Naive thymus-derived CD4-positive, alpha-beta T cell (primary cell): ENCODE measurements at regions not wholly inside any gene's neighbourhood (a gene's known extent, or its start where the extent isn't known, plus 50 kb on each side); places are given as distances from the start of the nearest gene placed in this dataset.

ENCODE experiments used
- ATAC-seq: fragments of 150-1000 bp; cut with Tn5 transposase; 2 replicates; pipeline ENCODE4 v1.10.0; 2021; ENCODE audit warnings: mild to moderate bottlenecking, moderate library complexity
- CTCF ChIA-PET: fragments of 350-600 bp; sonication (Branson Sonifier 250); formaldehyde crosslinking; loops from one replicate; lab custom pipeline; 2021; ENCODE audit warnings: antibody characterized with exemption; lab: Charles Lee
- POLR2A ChIA-PET: fragments of 350-600 bp; sonication (Branson Sonifier 250); formaldehyde crosslinking; loops from one replicate; lab custom pipeline; 2021; ENCODE audit warnings: antibody characterized with exemption, inconsistent platforms; lab: Charles Lee
- DNase-seq, 9 donors: peaks; one replicate each; pipeline versions ENCODE4 v3.0.0 to v3.0.0-alpha.2; 2020 to 2022; ENCODE audit warnings: mixed read lengths in 1 of 9
- H3K27ac ChIP-seq: one replicate; pipeline ENCODE4 v1.7.0; 2013; ENCODE audit warnings: mild to moderate bottlenecking, low read depth, low read length, moderate library complexity
- H3K27me3 ChIP-seq, 2 donors: one replicate each; pipeline ENCODE4 v1.7.0; 2013; ENCODE audit warnings: low read length in 2 of 2, mild to moderate bottlenecking in 2 of 2, moderate library complexity in 2 of 2; ENCODE audit not compliant: control insufficient read depth in 2 of 2, insufficient read depth in 2 of 2
- H3K36me3 ChIP-seq, 3 experiments: 1 replicate in 2 of 3; 2 replicates in 1 of 3; pipeline ENCODE4 v1.7.0; 2013; ENCODE audit warnings: low read length in 3 of 3, mild to moderate bottlenecking in 3 of 3, moderate library complexity in 1 of 3; ENCODE audit not compliant: insufficient read depth in 3 of 3, control insufficient read depth in 2 of 3
- H3K4me1 ChIP-seq, 2 donors: one replicate each; pipeline ENCODE4 v1.7.0; 2013; ENCODE audit warnings: low read length in 2 of 2, mild to moderate bottlenecking in 2 of 2, moderate library complexity in 1 of 2; ENCODE audit not compliant: control insufficient read depth in 2 of 2, insufficient read depth in 2 of 2
- H3K4me3 ChIP-seq: 2 replicates; pipeline ENCODE4 v1.7.0; 2013; ENCODE audit warnings: mild to moderate bottlenecking, low read length
- H3K9me3 ChIP-seq, 3 experiments: 1 replicate in 2 of 3; 2 replicates in 1 of 3; pipeline ENCODE4 v1.7.0; 2013; ENCODE audit warnings: low read length in 3 of 3; ENCODE audit not compliant: control insufficient read depth in 2 of 3
- H3K27ac Mint-ChIP-seq, 9 donors: one replicate each; pipeline ENCODE4 v1.8.0; 2020 to 2022; ENCODE audit warnings: mixed read lengths in 9 of 9, mild to moderate bottlenecking in 8 of 9, moderate library complexity in 5 of 9, inconsistent platforms in 2 of 9
- H3K27me3 Mint-ChIP-seq, 5 donors: one replicate each; pipeline ENCODE4 v1.8.0; 2021 to 2022; ENCODE audit warnings: mixed read lengths in 5 of 5, mild to moderate bottlenecking in 1 of 5
- H3K36me3 Mint-ChIP-seq, 5 donors: one replicate each; pipeline ENCODE4 v1.8.0; 2020 to 2022; ENCODE audit warnings: mixed read lengths in 5 of 5, mild to moderate bottlenecking in 3 of 5, inconsistent platforms in 1 of 5
- H3K4me1 Mint-ChIP-seq, 7 donors: one replicate each; pipeline ENCODE4 v1.8.0; 2020 to 2022; ENCODE audit warnings: mixed read lengths in 7 of 7, mild to moderate bottlenecking in 3 of 7, inconsistent platforms in 1 of 7
- H3K4me3 Mint-ChIP-seq, 10 donors: one replicate each; pipeline ENCODE4 v1.8.0; 2020 to 2022; ENCODE audit warnings: mild to moderate bottlenecking in 10 of 10, mixed read lengths in 10 of 10, moderate library complexity in 6 of 10, inconsistent platforms in 2 of 10
- H3K9me3 Mint-ChIP-seq, 11 donors: one replicate each; pipeline ENCODE4 v1.8.0; 2020 to 2022; ENCODE audit warnings: mixed read lengths in 11 of 11, mild to moderate bottlenecking in 4 of 11, inconsistent platforms in 1 of 11, moderate library complexity in 1 of 11
- intact Hi-C, 2 donors: fragments of 100-400 bp; cut with micrococcal nuclease; formaldehyde crosslinking; loops; one replicate each; pipeline ENCODE4 v1.15.1; 2023

GRCh38 chr3:21049334-21050062 lies 701.5 kb downstream of the ZNF385D start:
- no peaks in the 10 kb centered on the region for H3K4me1 ChIP-seq
- H3K36me3 ChIP-seq: no peaks in the 10 kb centered on the region
- DNase-seq (no peak), ATAC-seq (no peak)
- no peaks in the 10 kb centered on the region for H3K9me3 ChIP-seq
- intact Hi-C loops: no loop called here
- no peak overlapping the region for H3K4me3 ChIP-seq
- H3K4me1 Mint-ChIP-seq: no peaks in the 10 kb centered on the region
- no peak overlapping the region for H3K27ac ChIP-seq
- H3K36me3 Mint-ChIP-seq: no peaks in the 10 kb centered on the region
- H3K27me3 Mint-ChIP-seq: no peaks in the 10 kb centered on the region
- CTCF ChIA-PET: no interaction called here
- no peaks in the 10 kb centered on the region for H3K27me3 ChIP-seq
- POLR2A ChIA-PET: no interaction called here
- H3K4me3 Mint-ChIP-seq: no peak overlapping the region
- H3K9me3 Mint-ChIP-seq: peaks cover 0 to 23% (median 4%) of the 10 kb centered on the region in 11 donors
- H3K27ac Mint-ChIP-seq: no peak overlapping the region

GRCh38 chr3:21043139-21043538 lies 707.9 kb downstream of the ZNF385D start:
- Mint-ChIP-seq H3K27ac (no peak overlapping the region), H3K9me3 (peaks cover 0 to 10% (median 2%) of the 10 kb centered on the region in 11 donors), H3K27me3 (no peaks in the 10 kb centered on the region), H3K4me3 (no peak overlapping the region), H3K4me1 (no peaks in the 10 kb centered on the region), H3K36me3 (no peaks in the 10 kb centered on the region)
- Histone ChIP-seq H3K4me3 (no peak overlapping the region), H3K36me3 (no peaks in the 10 kb centered on the region), H3K27ac (no peak overlapping the region), H3K27me3 (no peaks in the 10 kb centered on the region), H3K4me1 (no peaks in the 10 kb centered on the region), H3K9me3 (no peaks in the 10 kb centered on the region)
- intact Hi-C loops: no loop called here
- no peak for DNase-seq
- ATAC-seq: no peak
- CTCF ChIA-PET: no interaction called here
- POLR2A ChIA-PET: no interaction called here

- Histone ChIP-seq H3K27me3 (no peaks in the 10 kb centered on the region), H3K36me3 (no peaks in the 10 kb centered on the region), H3K4me3 (no peak overlapping the region), H3K9me3 (no peaks in the 10 kb centered on the region), H3K27ac (no peak overlapping the region), H3K4me1 (no peaks in the 10 kb centered on the region)
- Mint-ChIP-seq H3K36me3 (no peaks in the 10 kb centered on the region), H3K27ac (no peak overlapping the region), H3K9me3 (peaks cover 0 to 10% (median 2%) of the 10 kb centered on the region in 11 donors), H3K4me1 (no peaks in the 10 kb centered on the region), H3K4me3 (no peak overlapping the region), H3K27me3 (no peaks in the 10 kb centered on the region)
- ChIA-PET CTCF (no interaction called here), POLR2A (no interaction called here)
- ATAC-seq: no peak
- no peak for DNase-seq
- intact Hi-C loops: no loop called here
These were observed 708.8 kb downstream of the ZNF385D start for GRCh38 chr3:21042184-21042583.

- Histone ChIP-seq H3K27ac (no peak overlapping the region), H3K4me3 (no peak overlapping the region), H3K4me1 (no peaks in the 10 kb centered on the region), H3K27me3 (no peaks in the 10 kb centered on the region), H3K9me3 (no peaks in the 10 kb centered on the region), H3K36me3 (no peaks in the 10 kb centered on the region)
- ATAC-seq: no peak
- no peaks in the 10 kb centered on the region for H3K27me3 Mint-ChIP-seq
- H3K9me3 Mint-ChIP-seq: peaks cover 0 to 10% (median 2%) of the 10 kb centered on the region in 11 donors
- DNase-seq: no peak
- no peaks in the 10 kb centered on the region for H3K36me3 Mint-ChIP-seq
- H3K4me1 Mint-ChIP-seq: no peaks in the 10 kb centered on the region
- intact Hi-C loops: no loop called here
- no peak overlapping the region for H3K27ac Mint-ChIP-seq
- H3K4me3 Mint-ChIP-seq: no peak overlapping the region
- POLR2A ChIA-PET: no interaction called here
- CTCF ChIA-PET: no interaction called here
These were observed 709.4 kb downstream of the ZNF385D start for GRCh38 chr3:21041621-21042020.

GRCh38 chr3:21036888-21037287 lies 714.1 kb downstream of the ZNF385D start:
- Mint-ChIP-seq H3K4me1 (no peaks in the 10 kb centered on the region), H3K4me3 (no peak overlapping the region), H3K27me3 (no peaks in the 10 kb centered on the region), H3K9me3 (peaks cover 0 to 8% (median 3%) of the 10 kb centered on the region in 11 donors), H3K27ac (no peak overlapping the region), H3K36me3 (no peaks in the 10 kb centered on the region)
- no peak overlapping the region for H3K4me3 ChIP-seq
- POLR2A ChIA-PET: no interaction called here
- no peaks in the 10 kb centered on the region for H3K36me3 ChIP-seq
- CTCF ChIA-PET: no interaction called here
- H3K9me3 ChIP-seq: no peaks in the 10 kb centered on the region
- H3K4me1 ChIP-seq: no peaks in the 10 kb centered on the region
- intact Hi-C loops: no loop called here
- no peak overlapping the region for H3K27ac ChIP-seq
- no peak for ATAC-seq
- DNase-seq: no peak
- H3K27me3 ChIP-seq: no peaks in the 10 kb centered on the region

- Histone ChIP-seq H3K27ac (no peak overlapping the region), H3K36me3 (no peaks in the 10 kb centered on the region), H3K27me3 (no peaks in the 10 kb centered on the region), H3K9me3 (no peaks in the 10 kb centered on the region), H3K4me1 (no peaks in the 10 kb centered on the region), H3K4me3 (no peak overlapping the region)
- Mint-ChIP-seq H3K27me3 (no peaks in the 10 kb centered on the region), H3K27ac (no peak overlapping the region), H3K4me3 (no peak overlapping the region), H3K9me3 (peaks cover 0 to 20% (median 6%) of the 10 kb centered on the region in 11 donors), H3K36me3 (no peaks in the 10 kb centered on the region), H3K4me1 (peaks cover 0 to 2% (median 0%) of the 10 kb centered on the region in 7 donors)
- ATAC-seq (no peak), DNase-seq (no peak)
- intact Hi-C loops: no loop called here
- POLR2A ChIA-PET: no interaction called here
- CTCF ChIA-PET: no interaction called here
These were observed 722.6 kb downstream of the ZNF385D start for GRCh38 chr3:21028412-21028811.

- no peaks in the 10 kb centered on the region for H3K36me3 ChIP-seq
- H3K9me3 ChIP-seq: no peaks in the 10 kb centered on the region
- no peaks in the 10 kb centered on the region for H3K4me1 ChIP-seq
- H3K27ac ChIP-seq: no peak overlapping the region
- ATAC-seq: no peak
- no peak overlapping the region for H3K27ac Mint-ChIP-seq
- peaks cover 0 to 2% (median 0%) of the 10 kb centered on the region in 7 donors for H3K4me1 Mint-ChIP-seq
- no peaks in the 10 kb centered on the region for H3K36me3 Mint-ChIP-seq
- ChIA-PET POLR2A (no interaction called here), CTCF (no interaction called here)
- peaks cover 0 to 23% (median 7%) of the 10 kb centered on the region in 11 donors for H3K9me3 Mint-ChIP-seq
- H3K4me3 ChIP-seq: no peak overlapping the region
- H3K27me3 Mint-ChIP-seq: no peaks in the 10 kb centered on the region
- no peak overlapping the region for H3K4me3 Mint-ChIP-seq
- no peaks in the 10 kb centered on the region for H3K27me3 ChIP-seq
- intact Hi-C loops: no loop called here
- DNase-seq: no peak
These were observed 726.4 kb downstream of the ZNF385D start for GRCh38 chr3:21024563-21024962.
